ENCODE measurements at regions not wholly inside any gene's neighbourhood (a gene's known extent, or its start where the extent isn't known, plus 50 kb on each side); places are given as distances from the start of the nearest gene placed in this dataset.

DNA sequence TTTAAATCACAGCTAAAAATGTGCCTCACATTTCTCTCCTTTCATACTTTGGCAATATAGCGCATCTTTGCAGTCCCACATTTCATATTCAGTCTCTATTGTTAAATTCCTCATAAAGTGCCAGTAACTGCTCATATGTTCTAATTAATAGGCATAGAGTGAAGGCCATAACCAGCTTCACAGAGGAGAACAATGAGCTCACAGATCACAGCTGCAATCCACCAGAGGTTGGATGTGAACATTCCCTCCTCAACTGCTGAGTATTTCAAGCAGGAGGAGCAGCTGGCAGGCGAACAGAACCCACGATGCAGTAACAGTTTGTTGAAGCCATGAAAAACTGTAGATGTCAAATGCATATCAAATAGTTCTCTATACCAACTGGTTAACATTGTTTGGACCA is 2088.7 kb upstream of the AGA start:
- no peak for ATAC-seq (replicated peaks in 1 of 4)
- Mint-ChIP-seq H3K4me3 (no peak overlapping the region), H3K27ac (no peak overlapping the region), H3K27me3 (no peaks in the 10 kb centered on the region), H3K36me3 (no peaks in the 10 kb centered on the region), H3K4me1 (no peaks in the 10 kb centered on the region), H3K9me3 (peaks cover 16 to 22% (median 20%) of the 10 kb centered on the region in 3 donors)
- Histone ChIP-seq H3K27ac (ENCODE audit: low read length) (no peak overlapping the region), H3K4me3 (ENCODE audit: control insufficient read depth in 1 of 2, extremely low read depth in 1 of 2, low read length in 1 of 2) (no peak overlapping the region), H3K27me3 (replicated peaks in 1 of 2; ENCODE audit: control insufficient read depth in 2 of 2, extremely low read depth in 1 of 2, insufficient read depth in 2 of 2, low read length in 1 of 2) (no peaks in the 10 kb centered on the region), H3K36me3 (ENCODE audit: control insufficient read depth in 2 of 2, extremely low read depth in 1 of 2, insufficient read depth in 1 of 2, low read length in 1 of 2) (no peaks in the 10 kb centered on the region), H3K9me3 (no peaks in the 10 kb centered on the region), H3K4me1 (ENCODE audit: control insufficient read depth in 1 of 2, extremely low read depth in 1 of 2, insufficient read depth in 2 of 2, low read length in 2 of 2) (no peaks in the 10 kb centered on the region)
- no CpG with 5 or more reads among the region's 3 CpGs for WGBS (ENCODE audit: insufficient coverage)
- DNase-seq = no peak
- CTCF ChIA-PET = no interaction called here
- POLR2A ChIA-PET = no interaction called here

DNA sequence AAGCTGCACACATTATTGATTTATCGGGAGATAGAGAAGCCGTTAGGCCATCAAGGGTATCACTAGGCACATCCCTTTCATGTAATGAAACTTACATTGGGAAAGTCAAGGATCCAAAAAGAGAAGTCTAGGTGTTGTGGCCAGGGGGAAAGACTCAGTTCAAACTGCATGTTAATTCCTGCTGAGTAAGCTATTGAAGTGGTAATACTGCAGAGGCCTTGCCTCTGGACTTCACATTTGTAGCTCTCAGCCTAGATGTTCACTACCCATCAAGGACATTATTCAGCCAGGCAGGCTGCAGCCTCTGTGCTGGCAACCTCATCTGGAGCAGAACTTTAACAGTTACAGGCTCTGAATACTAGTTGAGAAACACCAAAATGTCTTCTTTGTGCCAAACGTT is 2094.5 kb upstream of the AGA start:
- Histone ChIP-seq H3K4me1 (ENCODE audit: control insufficient read depth in 1 of 2, extremely low read depth in 1 of 2, insufficient read depth in 2 of 2, low read length in 2 of 2) (no peaks in the 10 kb centered on the region), H3K27me3 (replicated peaks in 1 of 2; ENCODE audit: control insufficient read depth in 2 of 2, extremely low read depth in 1 of 2, insufficient read depth in 2 of 2, low read length in 1 of 2) (no peaks in the 10 kb centered on the region), H3K36me3 (ENCODE audit: control insufficient read depth in 2 of 2, extremely low read depth in 1 of 2, insufficient read depth in 1 of 2, low read length in 1 of 2) (no peaks in the 10 kb centered on the region), H3K4me3 (ENCODE audit: control insufficient read depth in 1 of 2, extremely low read depth in 1 of 2, low read length in 1 of 2) (no peak overlapping the region), H3K9me3 (no peaks in the 10 kb centered on the region), H3K27ac (ENCODE audit: low read length) (no peak overlapping the region)
- WGBS (ENCODE audit: insufficient coverage) = no CpG with 5 or more reads among the region's 3 CpGs
- H3K27me3 Mint-ChIP-seq = no peaks in the 10 kb centered on the region
- DNase-seq (no peak), ATAC-seq (replicated peaks in 1 of 4) (no peak)
- no peak overlapping the region for H3K4me3 Mint-ChIP-seq
- H3K27ac Mint-ChIP-seq = no peak overlapping the region
- H3K4me1 Mint-ChIP-seq = no peaks in the 10 kb centered on the region
- ChIA-PET CTCF (interaction anchor here in 1 of 2 donors (0.6 kb wide), 2 partner anchors 32 to 64 kb away, joined by 3 to 4 read pairs; no protein-coding TSS in a partner anchor), POLR2A (no interaction called here)
- peaks cover 7 to 15% (median 13%) of the 10 kb centered on the region in 3 donors for H3K9me3 Mint-ChIP-seq
- H3K36me3 Mint-ChIP-seq = no peaks in the 10 kb centered on the region

DNA sequence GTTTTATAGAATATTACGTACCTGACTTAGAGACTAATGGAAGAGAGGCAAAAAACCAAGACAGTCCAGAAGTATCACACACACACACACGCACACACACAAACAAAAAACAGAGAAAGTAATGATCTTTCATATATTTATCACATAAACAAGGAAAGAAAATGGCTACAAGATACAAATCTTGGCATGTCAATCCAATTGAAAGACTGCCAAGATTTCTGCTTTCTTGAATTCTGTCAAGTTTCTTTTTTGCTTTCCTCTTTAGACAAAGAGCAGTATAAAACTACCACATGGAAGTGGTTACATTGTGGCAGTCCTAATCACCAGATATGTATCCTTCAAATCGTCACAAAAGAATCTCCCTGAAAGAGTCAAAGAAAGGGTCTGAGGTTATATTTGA is 2097.4 kb upstream of the AGA start:
- Histone ChIP-seq H3K36me3 (ENCODE audit: control insufficient read depth in 2 of 2, extremely low read depth in 1 of 2, insufficient read depth in 1 of 2, low read length in 1 of 2) (no peaks in the 10 kb centered on the region), H3K27me3 (replicated peaks in 1 of 2; ENCODE audit: control insufficient read depth in 2 of 2, extremely low read depth in 1 of 2, insufficient read depth in 2 of 2, low read length in 1 of 2) (no peaks in the 10 kb centered on the region), H3K4me1 (ENCODE audit: control insufficient read depth in 1 of 2, extremely low read depth in 1 of 2, insufficient read depth in 2 of 2, low read length in 2 of 2) (no peaks in the 10 kb centered on the region), H3K27ac (ENCODE audit: low read length) (no peak overlapping the region), H3K9me3 (no peaks in the 10 kb centered on the region), H3K4me3 (ENCODE audit: control insufficient read depth in 1 of 2, extremely low read depth in 1 of 2, low read length in 1 of 2) (no peak overlapping the region)
- ATAC-seq (replicated peaks in 1 of 4) (no peak), DNase-seq (no peak)
- Mint-ChIP-seq H3K36me3 (no peaks in the 10 kb centered on the region), H3K4me3 (no peak overlapping the region), H3K4me1 (no peaks in the 10 kb centered on the region), H3K27ac (no peak overlapping the region), H3K27me3 (no peaks in the 10 kb centered on the region), H3K9me3 (peaks cover 8 to 13% (median 11%) of the 10 kb centered on the region in 3 donors)
- no CpG with 5 or more reads among the region's 3 CpGs for WGBS (ENCODE audit: insufficient coverage)
- POLR2A ChIA-PET = interaction anchor here in 1 of 2 donors (0.7 kb wide), 1 partner anchor 537 kb away, joined by 3 read pairs; no protein-coding TSS in a partner anchor
- CTCF ChIA-PET = no interaction called here

DNA sequence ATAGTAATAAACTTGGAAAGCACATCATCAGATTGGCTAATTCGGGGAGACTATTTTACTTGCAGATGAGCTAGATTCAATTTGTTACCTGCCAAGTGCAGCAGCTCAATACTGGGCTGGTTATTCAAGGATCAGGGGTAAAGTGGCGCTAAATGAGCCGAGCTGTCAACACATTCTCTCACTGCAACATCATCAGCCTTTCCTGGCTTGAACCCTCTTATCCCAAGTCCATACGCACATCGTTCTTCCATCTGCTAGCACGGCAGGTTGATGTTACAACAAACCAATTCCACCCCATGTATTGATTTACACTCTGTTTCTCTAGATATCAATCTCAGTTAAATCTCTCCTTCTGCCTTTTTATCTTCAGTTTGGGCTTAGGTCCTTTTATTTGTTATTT is 2101.5 kb upstream of the AGA start:
- Histone ChIP-seq H3K36me3 (ENCODE audit: control insufficient read depth in 2 of 2, extremely low read depth in 1 of 2, insufficient read depth in 1 of 2, low read length in 1 of 2) (no peaks in the 10 kb centered on the region), H3K4me3 (ENCODE audit: control insufficient read depth in 1 of 2, extremely low read depth in 1 of 2, low read length in 1 of 2) (no peak overlapping the region), H3K9me3 (peaks cover 4% of the 10 kb centered on the region), H3K4me1 (ENCODE audit: control insufficient read depth in 1 of 2, extremely low read depth in 1 of 2, insufficient read depth in 2 of 2, low read length in 2 of 2) (no peaks in the 10 kb centered on the region), H3K27ac (ENCODE audit: low read length) (no peak overlapping the region), H3K27me3 (replicated peaks in 1 of 2; ENCODE audit: control insufficient read depth in 2 of 2, extremely low read depth in 1 of 2, insufficient read depth in 2 of 2, low read length in 1 of 2) (no peaks in the 10 kb centered on the region)
- H3K9me3 Mint-ChIP-seq = peaks cover 12 to 24% (median 20%) of the 10 kb centered on the region in 3 donors
- no peak for DNase-seq
- no peak for ATAC-seq (replicated peaks in 1 of 4)
- ChIA-PET CTCF (no interaction called here), POLR2A (no interaction called here)
- H3K4me3 Mint-ChIP-seq = no peak overlapping the region
- H3K27me3 Mint-ChIP-seq = no peaks in the 10 kb centered on the region
- no peaks in the 10 kb centered on the region for H3K36me3 Mint-ChIP-seq
- 87% methylated on average over 3 of the region's 6 CpGs for WGBS (ENCODE audit: insufficient coverage)
- no peak overlapping the region for H3K27ac Mint-ChIP-seq
- no peaks in the 10 kb centered on the region for H3K4me1 Mint-ChIP-seq

DNA sequence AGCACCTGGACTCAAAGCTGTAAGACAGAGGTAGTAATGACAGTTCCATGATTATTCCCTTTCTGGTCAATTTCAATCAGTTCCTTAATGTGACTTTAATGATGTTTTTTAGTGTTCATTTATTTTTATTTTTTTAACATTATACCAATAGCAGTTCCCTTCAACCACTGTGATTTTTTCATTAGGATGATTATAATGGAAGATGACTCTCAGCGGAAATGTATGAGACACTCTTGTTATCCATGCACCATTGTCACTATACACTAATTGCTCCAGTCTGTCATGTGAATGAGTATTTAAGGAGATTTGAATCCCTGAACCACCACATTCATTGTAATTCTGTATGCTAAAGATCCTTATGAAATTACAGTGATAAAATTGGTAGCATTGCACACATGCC is 2102.3 kb upstream of the AGA start:
- DNase-seq (no peak), ATAC-seq (replicated peaks in 1 of 4) (no peak)
- Mint-ChIP-seq H3K4me3 (no peak overlapping the region), H3K9me3 (peaks cover 12 to 24% (median 20%) of the 10 kb centered on the region in 3 donors), H3K36me3 (no peaks in the 10 kb centered on the region), H3K27ac (no peak overlapping the region), H3K27me3 (no peaks in the 10 kb centered on the region), H3K4me1 (no peaks in the 10 kb centered on the region)
- peaks cover 4% of the 10 kb centered on the region for H3K9me3 ChIP-seq
- ChIA-PET POLR2A (no interaction called here), CTCF (no interaction called here)
- H3K4me3 ChIP-seq (ENCODE audit: control insufficient read depth in 1 of 2, extremely low read depth in 1 of 2, low read length in 1 of 2) = no peak overlapping the region
- H3K36me3 ChIP-seq (ENCODE audit: control insufficient read depth in 2 of 2, extremely low read depth in 1 of 2, insufficient read depth in 1 of 2, low read length in 1 of 2) = no peaks in the 10 kb centered on the region
- no peak overlapping the region for H3K27ac ChIP-seq (ENCODE audit: low read length)
- H3K4me1 ChIP-seq (ENCODE audit: control insufficient read depth in 1 of 2, extremely low read depth in 1 of 2, insufficient read depth in 2 of 2, low read length in 2 of 2) = no peaks in the 10 kb centered on the region
- WGBS (ENCODE audit: insufficient coverage) = no CpG with 5 or more reads among the region's 1 CpG
- H3K27me3 ChIP-seq (replicated peaks in 1 of 2; ENCODE audit: control insufficient read depth in 2 of 2, extremely low read depth in 1 of 2, insufficient read depth in 2 of 2, low read length in 1 of 2) = no peaks in the 10 kb centered on the region

DNA sequence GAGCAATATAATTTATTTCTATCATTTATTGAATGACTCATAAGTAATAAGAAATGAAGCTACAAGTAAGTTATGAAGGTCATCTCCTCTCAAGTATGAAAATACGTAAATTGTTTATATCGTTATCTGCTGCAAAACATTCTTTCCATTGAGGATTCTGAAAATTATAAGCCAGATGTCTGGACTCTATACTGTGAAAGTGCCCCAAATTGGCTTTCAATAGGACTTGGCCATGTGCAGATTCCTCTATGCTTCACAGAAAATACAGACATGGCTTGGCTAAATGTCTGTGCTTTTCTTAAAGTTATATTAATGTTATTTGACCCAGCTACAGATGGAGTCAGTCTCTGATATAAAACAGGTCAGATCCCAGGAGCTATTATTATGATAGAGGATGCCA is 2109.9 kb upstream of the AGA start:
- no peaks in the 10 kb centered on the region for H3K27me3 Mint-ChIP-seq
- no peak overlapping the region for H3K27ac Mint-ChIP-seq
- H3K27ac ChIP-seq (ENCODE audit: low read length) = no peak overlapping the region
- no peak overlapping the region for H3K4me3 Mint-ChIP-seq
- WGBS (ENCODE audit: insufficient coverage) = 100% methylated on average over 1 of the region's 2 CpGs
- no peak overlapping the region for H3K4me3 ChIP-seq (ENCODE audit: control insufficient read depth in 1 of 2, extremely low read depth in 1 of 2, low read length in 1 of 2)
- ATAC-seq (replicated peaks in 1 of 4) (no peak), DNase-seq (no peak)
- no peaks in the 10 kb centered on the region for H3K4me1 ChIP-seq (ENCODE audit: control insufficient read depth in 1 of 2, extremely low read depth in 1 of 2, insufficient read depth in 2 of 2, low read length in 2 of 2)
- H3K36me3 ChIP-seq (ENCODE audit: control insufficient read depth in 2 of 2, extremely low read depth in 1 of 2, insufficient read depth in 1 of 2, low read length in 1 of 2) = no peaks in the 10 kb centered on the region
- no peaks in the 10 kb centered on the region for H3K27me3 ChIP-seq (replicated peaks in 1 of 2; ENCODE audit: control insufficient read depth in 2 of 2, extremely low read depth in 1 of 2, insufficient read depth in 2 of 2, low read length in 1 of 2)
- H3K4me1 Mint-ChIP-seq = no peaks in the 10 kb centered on the region
- no peaks in the 10 kb centered on the region for H3K9me3 ChIP-seq
- H3K36me3 Mint-ChIP-seq = no peaks in the 10 kb centered on the region
- peaks cover 7 to 18% (median 14%) of the 10 kb centered on the region in 3 donors for H3K9me3 Mint-ChIP-seq
- ChIA-PET POLR2A (no interaction called here), CTCF (no interaction called here)

DNA sequence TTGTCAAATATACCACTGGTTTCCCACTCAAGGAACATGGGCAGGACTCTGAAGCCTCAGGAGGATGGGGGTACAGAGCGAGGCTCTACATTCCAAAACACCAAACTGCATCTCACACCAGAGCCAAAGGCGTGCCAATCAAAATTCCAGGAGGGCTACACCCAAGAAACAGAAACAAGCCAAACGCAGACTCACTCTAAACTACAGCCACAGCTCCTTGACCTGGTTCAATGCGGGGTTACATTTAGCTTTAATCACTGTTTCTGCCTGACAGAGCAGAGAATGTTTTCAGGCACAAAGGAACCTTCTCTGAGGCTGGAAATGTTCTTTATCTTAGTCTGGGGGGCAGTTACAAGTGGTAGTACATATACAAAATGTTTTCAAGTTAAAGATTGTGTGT is 2121.5 kb upstream of the AGA start:
- ChIA-PET CTCF (no interaction called here), POLR2A (no interaction called here)
- no peaks in the 10 kb centered on the region for H3K36me3 ChIP-seq (ENCODE audit: control insufficient read depth in 2 of 2, extremely low read depth in 1 of 2, insufficient read depth in 1 of 2, low read length in 1 of 2)
- Mint-ChIP-seq H3K36me3 (no peaks in the 10 kb centered on the region), H3K4me1 (no peaks in the 10 kb centered on the region), H3K4me3 (no peak overlapping the region), H3K27me3 (no peaks in the 10 kb centered on the region), H3K27ac (no peak overlapping the region), H3K9me3 (peaks cover 18 to 34% (median 31%) of the 10 kb centered on the region in 3 donors)
- H3K27me3 ChIP-seq (replicated peaks in 1 of 2; ENCODE audit: control insufficient read depth in 2 of 2, extremely low read depth in 1 of 2, insufficient read depth in 2 of 2, low read length in 1 of 2) = no peaks in the 10 kb centered on the region
- no peak overlapping the region for H3K27ac ChIP-seq (ENCODE audit: low read length)
- WGBS (ENCODE audit: insufficient coverage) = 81% methylated on average over 4 of the region's 4 CpGs
- DNase-seq = no peak
- no peaks in the 10 kb centered on the region for H3K9me3 ChIP-seq
- no peak for ATAC-seq (replicated peaks in 1 of 4)
- H3K4me3 ChIP-seq (ENCODE audit: control insufficient read depth in 1 of 2, extremely low read depth in 1 of 2, low read length in 1 of 2) = no peak overlapping the region
- no peaks in the 10 kb centered on the region for H3K4me1 ChIP-seq (ENCODE audit: control insufficient read depth in 1 of 2, extremely low read depth in 1 of 2, insufficient read depth in 2 of 2, low read length in 2 of 2)
